ENCODE measurements at regions not wholly inside any gene's neighbourhood (a gene's known extent, or its start where the extent isn't known, plus 50 kb on each side); places are given as distances from the start of the nearest gene placed in this dataset.

DNA sequence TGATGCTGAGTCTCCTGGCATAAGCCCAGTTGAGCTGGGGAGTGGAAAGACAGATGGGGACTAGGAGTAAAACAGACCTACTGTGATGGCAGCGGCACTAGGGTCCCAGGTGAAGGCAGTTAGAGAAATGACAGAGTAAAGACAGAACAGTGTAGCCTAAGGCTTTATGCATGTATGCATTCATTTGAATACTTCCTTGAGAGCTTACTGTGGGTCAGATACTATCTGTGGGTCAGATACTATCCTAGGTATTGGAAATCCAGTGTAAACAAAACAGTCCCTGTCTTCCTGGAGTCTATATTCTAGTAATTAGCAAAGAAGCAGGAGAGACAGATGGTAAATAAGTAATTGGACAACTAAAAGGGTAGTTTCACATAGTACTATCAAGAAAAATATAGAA, 73.7 kb upstream of the LRCH1 start:
- no peak for TF ChIP-seq POLR2AphosphoS5 (IDR thresholded peaks at IDR 0.05)
- TF ChIP-seq, protein P1, sequence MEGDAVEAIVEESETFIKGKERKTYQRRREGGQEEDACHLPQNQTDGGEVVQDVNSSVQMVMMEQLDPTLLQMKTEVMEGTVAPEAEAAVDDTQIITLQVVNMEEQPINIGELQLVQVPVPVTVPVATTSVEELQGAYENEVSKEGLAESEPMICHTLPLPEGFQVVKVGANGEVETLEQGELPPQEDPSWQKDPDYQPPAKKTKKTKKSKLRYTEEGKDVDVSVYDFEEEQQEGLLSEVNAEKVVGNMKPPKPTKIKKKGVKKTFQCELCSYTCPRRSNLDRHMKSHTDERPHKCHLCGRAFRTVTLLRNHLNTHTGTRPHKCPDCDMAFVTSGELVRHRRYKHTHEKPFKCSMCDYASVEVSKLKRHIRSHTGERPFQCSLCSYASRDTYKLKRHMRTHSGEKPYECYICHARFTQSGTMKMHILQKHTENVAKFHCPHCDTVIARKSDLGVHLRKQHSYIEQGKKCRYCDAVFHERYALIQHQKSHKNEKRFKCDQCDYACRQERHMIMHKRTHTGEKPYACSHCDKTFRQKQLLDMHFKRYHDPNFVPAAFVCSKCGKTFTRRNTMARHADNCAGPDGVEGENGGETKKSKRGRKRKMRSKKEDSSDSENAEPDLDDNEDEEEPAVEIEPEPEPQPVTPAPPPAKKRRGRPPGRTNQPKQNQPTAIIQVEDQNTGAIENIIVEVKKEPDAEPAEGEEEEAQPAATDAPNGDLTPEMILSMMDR (IDR thresholded peaks at IDR 0.05) = no peak
- no peak for TF ChIP-seq POLR2A (IDR thresholded peaks at IDR 0.05)
- no peak for TF ChIP-seq EP300 (IDR thresholded peaks at IDR 0.05; ENCODE audit: low read depth)
